HG03520 (cell line): ENCODE measurements at regions not wholly inside any gene's neighbourhood (a gene's known extent, or its start where the extent isn't known, plus 50 kb on each side); places are given as distances from the start of the nearest gene placed in this dataset.

Source experiments
- ATAC-seq: cut with Tn5 transposase; IDR thresholded peaks from one replicate; pipeline ENCODE4 v1.9.1; 2021; ENCODE audit warnings: mild to moderate bottlenecking, moderate library complexity; ENCODE audit not compliant: unreplicated experiment

DNA sequence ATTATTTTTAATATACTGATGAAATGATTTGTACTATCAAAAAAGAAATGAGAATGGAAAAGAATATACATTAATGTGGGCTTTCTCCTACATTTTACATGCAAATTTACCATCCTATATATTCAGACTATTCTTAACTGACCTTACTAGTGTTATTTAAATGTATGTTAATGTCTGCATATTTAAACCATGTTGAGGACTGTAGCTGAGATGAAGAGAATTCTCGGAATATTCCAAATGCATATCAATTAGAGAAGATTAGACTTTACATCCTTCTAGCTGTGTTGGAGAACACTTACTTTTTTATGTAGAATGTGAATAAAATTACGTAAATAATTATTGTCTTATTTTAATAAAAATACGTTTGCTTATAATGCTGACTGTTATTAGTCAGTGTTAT is 990.1 kb upstream of the LRFN5 start:
- ATAC-seq: no peak

- ATAC-seq: no peak
These were observed 1005.6 kb upstream of the LRFN5 start for GRCh38 chr14:40601063-40601462.

DNA sequence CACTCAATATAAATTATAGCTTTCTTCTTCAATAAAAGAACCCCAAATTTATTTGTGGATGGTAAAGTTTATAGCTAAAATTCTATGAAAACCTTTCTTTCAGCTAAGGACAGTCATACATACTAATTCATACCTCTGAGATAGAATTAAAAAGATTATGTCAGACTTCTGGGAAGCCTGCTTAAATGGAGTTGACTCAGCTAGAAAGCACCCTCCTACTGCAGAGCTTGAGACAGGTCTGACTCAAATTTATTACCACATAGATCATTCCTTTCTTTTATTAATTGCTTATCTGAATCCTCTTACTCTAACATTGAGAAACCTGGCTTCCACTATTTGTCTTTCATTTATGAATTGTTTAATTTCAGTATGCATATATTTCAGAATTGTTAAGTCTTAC is 1007.0 kb upstream of the LRFN5 start:
- ATAC-seq: no peak

GRCh38 chr14:40581264-40581663 is 1025.4 kb upstream of the LRFN5 start:
- no peak for ATAC-seq

GRCh38 chr14:40576880-40577478 is 1029.7 kb upstream of the LRFN5 start:
- ATAC-seq: no peak

GRCh38 chr14:40574780-40575179 is 1031.9 kb upstream of the LRFN5 start:
- ATAC-seq: no peak

DNA sequence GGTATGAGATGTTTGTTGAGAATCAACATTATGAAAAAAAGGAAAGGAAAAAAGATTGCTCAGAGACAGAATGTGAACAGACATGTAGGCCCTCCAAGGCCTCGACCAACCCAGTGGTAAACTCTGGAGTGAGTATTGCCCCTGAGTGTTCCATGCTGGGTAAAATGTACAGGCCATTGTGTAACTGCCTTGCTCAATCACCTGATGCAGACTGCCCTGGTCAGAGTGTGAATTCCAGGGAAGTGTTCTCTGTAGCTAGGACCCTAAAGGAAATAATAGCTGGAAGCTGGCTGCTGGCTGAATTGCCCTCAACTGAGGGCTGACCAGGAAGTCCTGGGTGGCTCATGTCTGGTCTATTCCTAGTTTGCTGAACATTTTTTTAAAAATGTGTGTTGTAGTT is 1081.4 kb upstream of the LRFN5 start:
- ATAC-seq: no peak

DNA sequence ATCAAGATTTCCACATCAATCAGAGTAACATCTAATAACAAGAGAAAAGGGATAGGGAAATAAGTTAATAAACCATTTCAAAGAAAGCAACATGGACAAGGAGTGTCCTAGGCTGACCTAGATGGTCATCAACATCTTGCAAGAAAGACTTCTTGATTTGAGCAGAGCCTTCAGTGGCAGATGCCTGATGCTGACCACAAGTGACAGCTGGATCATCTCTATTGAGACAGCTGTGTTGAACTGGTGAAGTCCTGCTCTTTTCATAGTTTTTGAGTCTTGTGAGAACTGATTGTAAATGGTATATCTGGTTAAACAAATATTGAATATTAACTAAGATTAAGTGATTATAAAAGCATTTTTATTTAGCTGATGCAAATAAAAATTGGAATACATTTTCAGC is 1083.6 kb upstream of the LRFN5 start:
- ATAC-seq: no peak

DNA sequence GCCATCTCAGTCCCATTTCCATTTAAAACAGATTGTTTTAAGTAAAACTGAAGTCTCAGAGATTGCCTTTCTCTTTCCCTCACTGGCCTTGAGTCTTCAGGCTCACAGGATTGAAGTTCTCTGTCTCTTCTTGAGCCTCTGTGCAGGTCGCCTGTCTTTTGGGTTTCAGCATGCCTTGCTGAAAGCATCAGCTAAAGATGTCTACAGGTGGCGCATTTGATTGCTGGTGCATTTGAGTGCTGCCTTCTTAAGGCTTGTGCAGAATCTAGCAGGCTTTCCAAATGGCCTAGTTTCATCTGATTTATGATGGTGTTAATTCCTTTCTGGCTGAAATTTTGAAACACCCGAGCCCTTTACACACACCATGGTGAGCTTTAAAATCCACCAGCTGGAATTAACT is 1062.2 kb upstream of the FBXO33 start:
- ATAC-seq: no peak

DNA sequence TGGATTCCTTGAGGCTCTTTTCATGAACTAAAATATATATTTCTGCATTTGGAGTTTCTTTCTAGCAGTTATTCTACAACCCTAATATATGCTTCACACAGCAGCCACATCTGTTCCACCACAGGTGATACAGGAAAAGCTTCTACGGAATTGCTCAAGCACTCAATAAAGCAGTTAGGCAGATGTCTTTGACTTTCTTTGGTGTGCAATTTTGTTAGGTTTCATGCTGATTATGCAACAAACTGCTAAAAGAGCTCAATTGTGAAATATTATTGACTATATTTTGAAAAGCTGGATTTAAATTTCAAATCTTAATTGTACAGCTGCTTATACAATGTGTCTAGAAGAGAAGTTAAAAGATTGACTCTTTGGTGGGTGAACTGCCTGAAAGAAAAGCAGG is 1055.6 kb upstream of the FBXO33 start:
- no peak for ATAC-seq

GRCh38 chr14:40485688-40486087 is 1053.5 kb upstream of the FBXO33 start:
- no peak for ATAC-seq

GRCh38 chr14:40476005-40476404 is 1043.8 kb upstream of the FBXO33 start:
- no peak for ATAC-seq

DNA sequence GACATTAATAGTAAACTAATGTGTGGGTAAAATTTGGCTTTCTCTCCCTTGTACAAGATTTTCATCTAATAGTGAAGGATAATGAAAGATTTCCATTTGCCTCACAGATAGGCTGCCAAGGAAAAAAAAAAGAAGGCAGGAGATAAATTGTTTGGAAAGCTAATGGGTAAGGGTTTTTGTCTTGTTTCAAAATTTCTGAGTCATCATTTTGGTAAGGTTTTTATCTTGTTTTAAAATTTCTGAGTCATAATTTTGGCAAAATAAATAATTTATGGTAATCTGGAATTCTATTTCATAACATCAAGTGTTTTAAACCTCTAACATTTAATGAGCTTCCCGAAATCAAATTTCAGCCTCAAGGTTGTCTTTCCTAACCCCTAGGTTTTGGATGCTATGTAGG is 1035.7 kb upstream of the FBXO33 start:
- ATAC-seq: no peak

GRCh38 chr14:40464531-40464930 is 1032.3 kb upstream of the FBXO33 start:
- ATAC-seq: no peak

DNA sequence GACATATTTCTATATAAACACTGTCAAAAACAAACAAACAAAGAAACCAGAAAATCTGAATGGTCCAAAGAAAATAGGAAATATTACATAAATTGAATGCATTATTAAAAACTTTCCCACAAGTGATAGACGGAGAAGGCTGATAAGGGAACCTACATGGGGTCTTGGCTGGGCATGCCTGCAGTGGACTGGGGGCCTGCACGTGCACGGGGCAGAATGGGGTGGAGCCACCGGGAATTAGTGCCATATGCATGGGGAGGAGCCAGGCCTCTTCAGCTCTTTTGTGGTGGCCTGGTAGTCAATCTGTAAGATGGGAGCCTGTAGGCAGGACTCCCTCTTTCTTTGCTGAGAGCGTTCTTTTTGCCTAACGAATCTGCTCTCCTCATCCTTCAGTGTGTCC is 1031.7 kb upstream of the FBXO33 start:
- ATAC-seq: no peak

DNA sequence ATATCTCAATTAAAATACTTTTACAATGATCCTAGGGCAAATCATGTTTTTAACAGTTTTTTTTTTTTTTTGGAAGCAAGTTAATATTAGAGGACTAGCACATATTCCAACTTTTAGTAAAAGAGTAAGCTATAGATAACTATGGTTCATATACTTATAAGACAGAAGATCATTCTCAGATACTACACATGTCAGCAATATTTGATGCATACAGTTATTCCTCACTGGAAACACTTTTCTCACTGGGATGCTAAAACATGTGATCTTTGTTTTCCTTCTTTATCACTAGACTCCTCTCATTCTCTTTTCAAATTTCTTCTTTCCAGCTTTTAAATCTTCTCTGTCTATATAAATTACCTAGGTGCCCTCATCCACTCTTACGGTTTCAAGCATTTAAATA is 1020.4 kb upstream of the FBXO33 start:
- ATAC-seq: no peak

DNA sequence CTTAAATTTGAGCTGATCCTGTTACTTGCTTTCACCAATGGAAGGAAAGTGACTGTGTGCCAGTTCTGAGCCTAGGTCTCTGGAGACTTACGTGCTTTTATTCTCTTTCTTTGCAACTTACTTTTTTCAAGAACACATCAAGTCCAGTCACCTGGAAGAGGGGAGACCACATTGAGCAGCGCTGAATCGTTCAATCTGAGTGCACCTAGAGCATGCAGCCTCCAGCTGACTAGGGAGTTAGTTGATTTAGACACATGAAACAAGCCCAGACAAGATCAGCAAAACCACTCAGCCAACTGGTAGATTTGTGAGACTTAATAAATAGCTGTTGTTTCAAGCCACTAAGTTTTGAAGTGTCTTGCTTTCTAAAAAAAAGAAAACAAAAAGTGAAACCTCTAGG is 1014.8 kb upstream of the FBXO33 start:
- no peak for ATAC-seq

- no peak for ATAC-seq
These were observed 1012.8 kb upstream of the FBXO33 start for GRCh38 chr14:40445020-40445419.

- ATAC-seq: no peak
These were observed 1004.3 kb upstream of the FBXO33 start for GRCh38 chr14:40436551-40436950.

- no peak for ATAC-seq
These were observed 985.7 kb upstream of the FBXO33 start for GRCh38 chr14:40417777-40418401.

GRCh38 chr14:40416565-40416964 is 984.3 kb upstream of the FBXO33 start:
- no peak for ATAC-seq

GRCh38 chr14:40414386-40414785 is 982.2 kb upstream of the FBXO33 start:
- ATAC-seq: no peak

DNA sequence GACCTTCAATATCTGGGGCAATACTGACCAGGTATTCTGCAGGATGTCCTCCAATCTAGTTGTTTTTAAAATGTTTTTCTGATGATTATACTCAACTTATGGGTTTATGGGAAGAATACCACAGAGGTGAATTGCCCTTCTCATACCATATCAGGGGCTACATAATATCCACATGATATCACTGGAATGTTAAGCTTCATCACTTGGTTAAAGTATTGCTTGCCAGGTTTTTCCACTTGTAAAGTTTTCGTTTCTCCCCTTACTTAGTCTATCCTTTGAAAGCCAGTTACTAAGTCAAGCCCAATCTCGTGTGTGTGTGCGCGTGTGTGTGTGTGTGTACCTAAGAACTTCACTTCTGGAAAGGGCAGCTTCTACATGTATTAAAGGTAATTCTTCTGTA is 980.9 kb upstream of the FBXO33 start:
- ATAC-seq: no peak
